ENCODE measurements at regions not wholly inside any gene's neighbourhood (a gene's known extent, or its start where the extent isn't known, plus 50 kb on each side); places are given as distances from the start of the nearest gene placed in this dataset.
"Not testable (repeated sequence)": the region's sequence is repeated elsewhere in the genome, so short reads cannot be mapped to it uniquely, and the experiment has no call there.

GRCh38 chr3:88480822-88481221 is 331.1 kb downstream of the C3orf38 start:
- Histone ChIP-seq H3K27me3 (no peaks in the 10 kb centered on the region), H3K4me1 (no peaks in the 10 kb centered on the region), H3K9me3 (no peaks in the 10 kb centered on the region), H3K4me3 (no peak overlapping the region), H3K27ac (no peak overlapping the region), H3K36me3 (no peaks in the 10 kb centered on the region)
- TF ChIP-seq POLR2A (IDR thresholded peaks at IDR 0.05) (no peak), POLR2AphosphoS5 (IDR thresholded peaks at IDR 0.05) (no peak), CTCF (IDR thresholded peaks at IDR 0.05) (no peak)
- no peak for DNase-seq (ENCODE audit: low spot score in 2 of 2)
- intact Hi-C loops (cut with DNase I; ENCODE audit: low total_unique reads), result no loop called here

GRCh38 chr3:88485001-88485400 is 335.2 kb downstream of the C3orf38 start:
- Histone ChIP-seq H3K4me3 (no peak overlapping the region), H3K27me3 (no peaks in the 10 kb centered on the region), H3K36me3 (no peaks in the 10 kb centered on the region), H3K4me1 (no peaks in the 10 kb centered on the region), H3K9me3 (no peaks in the 10 kb centered on the region), H3K27ac (no peak overlapping the region)
- TF ChIP-seq POLR2AphosphoS5 (IDR thresholded peaks at IDR 0.05) (no peak), CTCF (IDR thresholded peaks at IDR 0.05) (no peak), POLR2A (IDR thresholded peaks at IDR 0.05) (no peak)
- intact Hi-C loops (cut with DNase I; ENCODE audit: low total_unique reads), result no loop called here
- DNase-seq (ENCODE audit: low spot score in 2 of 2), result no peak

- peaks cover 0 to 11% of the 10 kb centered on the region in 2 donors for H3K9me3 ChIP-seq
- H3K27ac ChIP-seq; H3K36me3 ChIP-seq; DNase-seq (ENCODE audit: low spot score in 2 of 2); intact Hi-C loops (cut with DNase I; ENCODE audit: low total_unique reads); H3K27me3 ChIP-seq; H3K4me3 ChIP-seq; H3K4me1 ChIP-seq: not testable (repeated sequence)
These were observed 359.1 kb downstream of the C3orf38 start for GRCh38 chr3:88508818-88509217.

GRCh38 chr3:88509582-88509981 is 359.8 kb downstream of the C3orf38 start:
- Histone ChIP-seq H3K4me1 (no peaks in the 10 kb centered on the region), H3K36me3 (no peaks in the 10 kb centered on the region), H3K27ac (no peak overlapping the region), H3K4me3 (no peak overlapping the region), H3K27me3 (no peaks in the 10 kb centered on the region), H3K9me3 (peaks cover 0 to 11% of the 10 kb centered on the region in 2 donors)
- DNase-seq (ENCODE audit: low spot score in 2 of 2), result no peak
- intact Hi-C loops (cut with DNase I; ENCODE audit: low total_unique reads), result no loop called here
- TF ChIP-seq POLR2AphosphoS5 (IDR thresholded peaks at IDR 0.05) (no peak), CTCF (IDR thresholded peaks at IDR 0.05) (no peak)

- Histone ChIP-seq H3K4me1 (no peaks in the 10 kb centered on the region), H3K27ac (no peak overlapping the region), H3K27me3 (no peaks in the 10 kb centered on the region), H3K9me3 (peaks cover 0 to 12% of the 10 kb centered on the region in 2 donors), H3K36me3 (no peaks in the 10 kb centered on the region), H3K4me3 (no peak overlapping the region)
- DNase-seq (ENCODE audit: low spot score in 2 of 2), result no peak
- TF ChIP-seq POLR2AphosphoS5 (IDR thresholded peaks at IDR 0.05) (no peak), POLR2A (IDR thresholded peaks at IDR 0.05) (no peak), CTCF (IDR thresholded peaks at IDR 0.05) (no peak)
- intact Hi-C loops (cut with DNase I; ENCODE audit: low total_unique reads), result no loop called here
These were observed 378.7 kb downstream of the C3orf38 start for GRCh38 chr3:88528494-88528893.

- no peaks in the 10 kb centered on the region for H3K4me1 ChIP-seq
- H3K27me3 ChIP-seq, result no peaks in the 10 kb centered on the region
- intact Hi-C loops (cut with DNase I; ENCODE audit: low total_unique reads), result no loop called here
- no peaks in the 10 kb centered on the region for H3K9me3 ChIP-seq
- H3K27ac ChIP-seq, result no peak overlapping the region
- no peak for DNase-seq (ENCODE audit: low spot score in 2 of 2)
- no peaks in the 10 kb centered on the region for H3K36me3 ChIP-seq
- TF ChIP-seq CTCF (IDR thresholded peaks at IDR 0.05), result no peak
- no peak for TF ChIP-seq POLR2AphosphoS5 (IDR thresholded peaks at IDR 0.05)
- no peak for TF ChIP-seq POLR2A (IDR thresholded peaks at IDR 0.05)
- H3K4me3 ChIP-seq, result no peak overlapping the region
These were observed 384.8 kb downstream of the C3orf38 start for GRCh38 chr3:88534534-88534933.

Measured in breast epithelium (tissue), 4 donors.